H9 (cell line): ENCODE measurements at regions not wholly inside any gene's neighbourhood (a gene's known extent, or its start where the extent isn't known, plus 50 kb on each side); places are given as distances from the start of the nearest gene placed in this dataset.

Experiments used
- DNase-seq: peaks from one replicate; pipeline ENCODE4 v3.0.0-alpha.2; 2017
- H2AFZ ChIP-seq: one replicate; pipeline ENCODE4 v1.6.1; 2013; ENCODE audit warnings: mild to moderate bottlenecking, low read length, control low read depth, moderate library complexity
- H2AK5ac ChIP-seq: 2 replicates; pipeline ENCODE4 v1.6.1; 2013; ENCODE audit warnings: low read length, control low read depth, mixed read lengths; ENCODE audit not compliant: insufficient read length
- H2BK120ac ChIP-seq: one replicate; pipeline ENCODE4 v1.6.1; 2013; ENCODE audit warnings: low read depth, mild to moderate bottlenecking, low read length, control low read depth, inconsistent platforms; ENCODE audit not compliant: poor library complexity, severe bottlenecking
- H2BK12ac ChIP-seq: 2 replicates; pipeline ENCODE4 v1.6.1; 2013; ENCODE audit warnings: low read length, control low read depth, mixed read lengths, low read depth; ENCODE audit not compliant: insufficient read length
- H2BK15ac ChIP-seq: 2 replicates; pipeline ENCODE4 v1.6.1; 2013; ENCODE audit warnings: low read depth, low read length, control low read depth
- H2BK20ac ChIP-seq: one replicate; pipeline ENCODE4 v1.6.1; 2013; ENCODE audit warnings: low read depth, mild to moderate bottlenecking, low read length, control low read depth, inconsistent platforms; ENCODE audit not compliant: poor library complexity, severe bottlenecking
- H2BK5ac ChIP-seq: 2 replicates; pipeline ENCODE4 v1.6.1; 2013; ENCODE audit warnings: low read length, control low read depth, mixed read lengths; ENCODE audit not compliant: insufficient read length
- H3K14ac ChIP-seq: 2 replicates; pipeline ENCODE4 v1.6.1; 2013; ENCODE audit warnings: low read length, control low read depth; ENCODE audit not compliant: insufficient read depth
- H3K18ac ChIP-seq: 2 replicates; pipeline ENCODE4 v1.6.1; 2013; ENCODE audit warnings: low read depth, mild to moderate bottlenecking, mixed read lengths, low read length, control low read depth; ENCODE audit not compliant: insufficient read length
- H3K23ac ChIP-seq: 2 replicates; pipeline ENCODE4 v1.6.1; 2013; ENCODE audit warnings: low read length, control low read depth, mixed read lengths, low read depth; ENCODE audit not compliant: insufficient read length
- H3K23me2 ChIP-seq: 2 replicates; pipeline ENCODE4 v1.6.1; 2013; ENCODE audit warnings: low read depth, mild to moderate bottlenecking, mixed read lengths, low read length, control low read depth; ENCODE audit not compliant: insufficient read length, poor library complexity, severe bottlenecking
- H3K27ac ChIP-seq: 2 replicates; pipeline ENCODE4 v1.5.1; 2013; ENCODE audit warnings: low read length, control low read depth, mixed read lengths, low read depth; ENCODE audit not compliant: insufficient read length
- H3K27me3 ChIP-seq: 2 replicates; pipeline ENCODE4 v1.6.1; 2013; ENCODE audit warnings: low read length, control low read depth, inconsistent platforms; ENCODE audit not compliant: insufficient read depth
- H3K4ac ChIP-seq: 2 replicates; pipeline ENCODE4 v1.6.1; 2013; ENCODE audit warnings: low read depth, mild to moderate bottlenecking, control low read depth, inconsistent platforms, low read length, moderate library complexity
- H3K4me1 ChIP-seq: 2 replicates; pipeline ENCODE4 v1.6.1; 2013; ENCODE audit warnings: low read length, control low read depth, inconsistent platforms; ENCODE audit not compliant: insufficient read depth
- H3K4me2 ChIP-seq: 2 replicates; pipeline ENCODE4 v1.6.1; 2013; ENCODE audit warnings: low read length, control low read depth, mixed read lengths; ENCODE audit not compliant: insufficient read length, insufficient read depth
- H3K56ac ChIP-seq: 2 replicates; pipeline ENCODE4 v1.6.1; 2013; ENCODE audit warnings: low read depth, mild to moderate bottlenecking, mixed read lengths, low read length, control low read depth; ENCODE audit not compliant: insufficient read length
- H3K79me1 ChIP-seq: 2 replicates; pipeline ENCODE4 v1.6.1; 2013; ENCODE audit warnings: low read depth, mild to moderate bottlenecking, moderate library complexity, low read length, control low read depth, inconsistent platforms; ENCODE audit not compliant: insufficient read depth, poor library complexity, severe bottlenecking
- H3K79me2 ChIP-seq: 2 replicates; pipeline ENCODE4 v1.6.1; 2013; ENCODE audit warnings: low read length, control low read depth, inconsistent platforms; ENCODE audit not compliant: insufficient read depth
- H3K9ac ChIP-seq: 2 replicates; pipeline ENCODE4 v1.6.1; 2013; ENCODE audit warnings: low read length, control low read depth, mixed read lengths; ENCODE audit not compliant: insufficient read length; ENCODE audit errors: extremely low read depth
- H3K9me3 ChIP-seq: one replicate; pipeline ENCODE4 v1.6.1; 2013; ENCODE audit warnings: low read depth, low read length, inconsistent platforms; ENCODE audit not compliant: control insufficient read depth
- H3T11ph ChIP-seq: one replicate; pipeline ENCODE4 v1.6.1; 2013; ENCODE audit warnings: mild to moderate bottlenecking, low read length, control low read depth, inconsistent platforms
- H4K20me1 ChIP-seq: one replicate; pipeline ENCODE4 v1.6.1; 2013; ENCODE audit not compliant: control insufficient read depth, insufficient read length, insufficient read depth
- H4K5ac ChIP-seq: 2 replicates; pipeline ENCODE4 v1.6.1; 2013; ENCODE audit warnings: low read depth, mild to moderate bottlenecking, mixed read lengths, low read length, control low read depth; ENCODE audit not compliant: insufficient read length
- H4K8ac ChIP-seq: replicated peaks from 2 replicates; pipeline ENCODE4 v1.6.1; 2013; ENCODE audit warnings: low read length, control low read depth, mixed read lengths, low read depth; ENCODE audit not compliant: insufficient read length
- H4K91ac ChIP-seq: 2 replicates; pipeline ENCODE4 v1.6.1; 2013; ENCODE audit warnings: low read depth, mild to moderate bottlenecking, moderate library complexity, mixed read lengths, low read length, control low read depth; ENCODE audit not compliant: insufficient read length
- H3K27ac Mint-ChIP-seq, 3 experiments: 2 replicates in 2 of 3; 3 replicates in 1 of 3; pipeline ENCODE4 v1.8.0; 2020 to 2021; ENCODE audit warnings: mixed read lengths in 3 of 3, mild to moderate bottlenecking in 1 of 3, moderate library complexity in 1 of 3
- H3K27me3 Mint-ChIP-seq: 2 replicates; pipeline ENCODE4 v1.8.0; 2021; ENCODE audit warnings: low read depth, mild to moderate bottlenecking, moderate library complexity, mixed read lengths
- H3K36me3 Mint-ChIP-seq, 3 experiments: 2 replicates in 2 of 3; 3 replicates in 1 of 3; pipeline ENCODE4 v1.8.0; 2020 to 2021; ENCODE audit warnings: low read depth in 3 of 3, mixed read lengths in 3 of 3; ENCODE audit not compliant: insufficient read depth in 1 of 3
- H3K4me1 Mint-ChIP-seq, 2 experiments: 2 replicates each; pipeline ENCODE4 v1.8.0; 2020; ENCODE audit warnings: mixed read lengths in 2 of 2
- H3K4me3 Mint-ChIP-seq, 2 experiments: 2 replicates in 1 of 2; 3 replicates in 1 of 2; pipeline ENCODE4 v1.8.0; 2020 to 2021; ENCODE audit warnings: mild to moderate bottlenecking in 2 of 2, mixed read lengths in 2 of 2, moderate library complexity in 1 of 2
- H3K9me3 Mint-ChIP-seq, 2 experiments: 2 replicates in 1 of 2; 3 replicates in 1 of 2; pipeline ENCODE4 v1.8.0; 2020; ENCODE audit warnings: mild to moderate bottlenecking in 2 of 2, mixed read lengths in 2 of 2, moderate library complexity in 1 of 2
- CTCF ChIP-seq: fragments of 200-600 bp; sonication (generic); conservative IDR thresholded peaks from 3 replicates; pipeline ENCODE4 v1.8.0; 2021; ENCODE audit warnings: antibody characterized with exemption, mild to moderate bottlenecking
- WGBS: extraction: QIAGEN DNeasy Blood & Tissue Kit; methylation state at CpG from one replicate; pipeline ENCODE4 v1.1.7; 2013; ENCODE audit warnings: missing lambda C conversion rate, low lambda C conversion rate, mixed read lengths; ENCODE audit not compliant: insufficient read length; ENCODE audit errors: extremely low coverage; 5-methylcytosine and 5-hydroxymethylcytosine counted together

- no peaks in the 10 kb centered on the region for H3K4me1 ChIP-seq
- no peaks in the 10 kb centered on the region for H3K23me2 ChIP-seq
- Mint-ChIP-seq H3K27ac (peak overlapping the region in 2 of 3 experiments; percentile 42 to 65; a peak in 2 of 7 replicates), H3K4me1 (peaks cover 0 to 10% of the 10 kb centered on the region in 2 experiments; a peak in 2 of 4 replicates), H3K4me3 (no peak overlapping the region), H3K27me3 (no peaks in the 10 kb centered on the region), H3K9me3 (peaks cover 0 to 4% of the 10 kb centered on the region in 2 experiments; a peak in 2 of 5 replicates), H3K36me3 (peaks cover 0 to 4% (median 0%) of the 10 kb centered on the region in 3 experiments; a peak in 2 of 7 replicates)
- H2BK120ac ChIP-seq = no peak overlapping the region
- H3K27me3 ChIP-seq = no peaks in the 10 kb centered on the region
- H3K23ac ChIP-seq = no peak overlapping the region
- no peak overlapping the region for H2AK5ac ChIP-seq
- no peak overlapping the region for H3K56ac ChIP-seq
- H2BK5ac ChIP-seq = no peak overlapping the region
- no peaks in the 10 kb centered on the region for H3K9me3 ChIP-seq
- no peak overlapping the region for H3K4me2 ChIP-seq
- no peak overlapping the region for H2BK20ac ChIP-seq
- no peaks in the 10 kb centered on the region for H3K79me1 ChIP-seq
- H3K9ac ChIP-seq = no peak overlapping the region
- no peaks in the 10 kb centered on the region for H4K20me1 ChIP-seq
- H3K79me2 ChIP-seq = no peaks in the 10 kb centered on the region
- H3K27ac ChIP-seq = no peak overlapping the region
- no peak overlapping the region for H3K18ac ChIP-seq
- TF ChIP-seq CTCF = no peak
- no peak overlapping the region for H2BK12ac ChIP-seq
- no CpG with 5 or more reads among the region's 3 CpGs for WGBS
- no peak overlapping the region for H3K4ac ChIP-seq
- no peak overlapping the region for H4K91ac ChIP-seq
- no peak overlapping the region for H4K5ac ChIP-seq
- peak overlapping the region; percentile 78 for H2AFZ ChIP-seq
- H2BK15ac ChIP-seq = no peak overlapping the region
- no peak overlapping the region for H4K8ac ChIP-seq
- DNase-seq = no peak
- H3T11ph ChIP-seq = no peak overlapping the region
- no peak overlapping the region for H3K14ac ChIP-seq
Measured at GRCh38 chr3:82100378-82100777, 338.9 kb upstream of the GBE1 start.
